Stimulated activated naive CD8-positive, alpha-beta T cell treated with anti-CD3 and anti-CD28 coated beads, Interleukin-15, Interleukin-2, amounts not matched to agents 100 ng/mL and 50 ng/mL, for 24 hours (primary cell): ENCODE measurements at regions not wholly inside any gene's neighbourhood (a gene's known extent, or its start where the extent isn't known, plus 50 kb on each side); places are given as distances from the start of the nearest gene placed in this dataset.

ENCODE experiments used
- H3K27ac Mint-ChIP-seq: one replicate; pipeline ENCODE4 v1.8.0; 2021; ENCODE audit warnings: mild to moderate bottlenecking, mixed read lengths
- H3K27me3 Mint-ChIP-seq: one replicate; pipeline ENCODE4 v1.8.0; 2021; ENCODE audit warnings: mixed read lengths
- H3K36me3 Mint-ChIP-seq: one replicate; pipeline ENCODE4 v1.8.0; 2021; ENCODE audit warnings: low read depth, mixed read lengths
- H3K4me1 Mint-ChIP-seq: one replicate; pipeline ENCODE4 v1.8.0; 2021; ENCODE audit warnings: low read depth, mixed read lengths
- H3K4me3 Mint-ChIP-seq: one replicate; pipeline ENCODE4 v1.8.0; 2021; ENCODE audit warnings: mild to moderate bottlenecking, mixed read lengths
- H3K9me3 Mint-ChIP-seq: one replicate; pipeline ENCODE4 v1.8.0; 2021; ENCODE audit warnings: mixed read lengths

- Mint-ChIP-seq H3K4me3 (no peak overlapping the region), H3K4me1 (no peaks in the 10 kb centered on the region), H3K36me3 (no peaks in the 10 kb centered on the region), H3K27me3 (no peaks in the 10 kb centered on the region), H3K9me3 (no peaks in the 10 kb centered on the region), H3K27ac (no peak overlapping the region)
Observed at GRCh38 chr20:11338496-11339306, 579.0 kb upstream of the BTBD3 start.

DNA sequence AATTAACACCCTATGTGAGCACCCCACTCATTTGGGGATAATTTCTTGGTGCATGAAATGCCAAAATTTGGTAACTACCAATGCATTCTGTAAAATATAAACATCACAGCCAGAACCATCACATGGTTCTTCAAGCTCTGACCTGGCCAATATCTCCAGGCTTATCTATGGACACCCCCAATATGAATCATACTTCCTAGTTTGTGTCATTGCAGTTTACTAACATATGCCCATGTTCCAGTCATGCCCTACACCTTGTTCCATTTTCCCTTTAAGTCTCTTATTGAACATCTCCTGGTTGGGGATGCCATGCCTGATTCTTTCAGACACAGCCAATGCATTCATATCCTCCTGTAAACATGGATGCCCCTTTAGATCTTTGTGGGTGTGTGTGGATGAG is 572.8 kb upstream of the BTBD3 start:
- no peaks in the 10 kb centered on the region for H3K4me1 Mint-ChIP-seq
- peaks cover 4% of the 10 kb centered on the region for H3K9me3 Mint-ChIP-seq
- no peak overlapping the region for H3K27ac Mint-ChIP-seq
- no peaks in the 10 kb centered on the region for H3K36me3 Mint-ChIP-seq
- H3K4me3 Mint-ChIP-seq = no peak overlapping the region
- H3K27me3 Mint-ChIP-seq = no peaks in the 10 kb centered on the region

- Mint-ChIP-seq H3K27me3 (no peaks in the 10 kb centered on the region), H3K4me3 (no peak overlapping the region), H3K36me3 (no peaks in the 10 kb centered on the region), H3K27ac (no peak overlapping the region), H3K4me1 (no peaks in the 10 kb centered on the region), H3K9me3 (peaks cover 4% of the 10 kb centered on the region)
Observed at GRCh38 chr20:11347738-11348137, 570.0 kb upstream of the BTBD3 start.

DNA sequence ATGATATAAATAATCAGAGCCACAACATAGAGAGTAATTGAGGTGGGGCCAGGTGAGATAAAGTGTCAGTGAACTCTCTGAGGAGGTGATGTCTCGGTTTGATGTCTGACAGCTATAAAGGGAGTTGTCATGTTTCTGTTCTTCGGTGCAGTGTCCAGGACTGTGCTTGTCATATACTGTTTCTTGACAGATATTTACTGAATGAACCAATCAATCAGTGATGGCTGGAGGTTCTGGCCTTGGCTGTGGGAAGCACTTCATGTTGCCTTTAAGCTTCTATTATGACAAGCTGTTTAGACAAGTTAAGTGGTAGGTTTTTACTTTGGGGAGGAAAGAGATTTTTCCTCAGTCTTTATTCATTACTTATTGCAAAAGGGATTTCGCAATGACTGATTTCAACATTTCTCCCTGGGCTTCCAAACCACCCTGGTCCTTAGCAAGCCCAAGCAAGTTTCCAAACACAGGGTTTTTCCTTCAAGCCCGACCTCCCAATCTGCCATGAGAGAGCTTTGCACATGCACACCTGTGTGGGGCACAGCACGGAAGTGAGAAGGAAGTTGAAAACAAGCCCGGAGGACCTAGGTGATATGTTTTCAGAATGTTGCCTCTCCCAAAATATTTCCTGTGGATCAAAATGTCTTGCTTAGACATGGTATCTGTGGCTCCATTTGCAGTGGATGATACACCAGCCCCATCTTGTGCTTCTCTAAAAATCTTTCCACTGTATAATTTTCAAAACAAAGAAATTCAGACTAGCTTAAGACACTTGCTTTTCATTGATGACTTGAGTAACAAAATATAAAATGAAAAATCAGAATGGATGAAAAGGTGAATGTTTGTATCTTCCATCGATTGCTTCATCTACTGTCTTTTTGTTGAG is 567.3 kb upstream of the BTBD3 start:
- Mint-ChIP-seq H3K36me3 (no peaks in the 10 kb centered on the region), H3K9me3 (peaks cover 4% of the 10 kb centered on the region), H3K27me3 (no peaks in the 10 kb centered on the region), H3K4me3 (no peak overlapping the region), H3K4me1 (no peaks in the 10 kb centered on the region), H3K27ac (no peak overlapping the region)

DNA sequence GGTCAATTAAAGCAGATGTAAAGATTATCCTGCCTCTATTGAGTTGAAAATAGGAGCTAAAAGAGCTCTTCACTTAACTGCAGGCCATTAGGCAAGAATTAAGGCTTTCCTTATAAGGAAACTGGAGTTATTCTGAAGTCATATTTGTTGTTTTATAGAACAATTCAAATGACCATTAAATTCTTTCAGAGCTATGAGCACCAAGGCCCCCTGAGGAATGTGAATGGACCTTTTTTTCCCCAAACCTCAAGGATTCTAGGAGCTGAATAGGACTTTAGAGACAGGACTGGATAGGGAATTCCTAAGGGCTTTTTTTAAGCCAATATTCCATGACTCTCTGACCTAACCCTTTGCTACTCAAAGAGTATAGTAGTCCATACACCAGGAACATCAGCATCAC is 565.7 kb upstream of the BTBD3 start:
- H3K4me3 Mint-ChIP-seq = no peak overlapping the region
- H3K27me3 Mint-ChIP-seq = no peaks in the 10 kb centered on the region
- H3K27ac Mint-ChIP-seq = no peak overlapping the region
- no peaks in the 10 kb centered on the region for H3K36me3 Mint-ChIP-seq
- H3K4me1 Mint-ChIP-seq = no peaks in the 10 kb centered on the region
- H3K9me3 Mint-ChIP-seq = peaks cover 4% of the 10 kb centered on the region

GRCh38 chr20:11354846-11355245 is 562.8 kb upstream of the BTBD3 start:
- Mint-ChIP-seq H3K36me3 (no peaks in the 10 kb centered on the region), H3K4me1 (no peaks in the 10 kb centered on the region)

DNA sequence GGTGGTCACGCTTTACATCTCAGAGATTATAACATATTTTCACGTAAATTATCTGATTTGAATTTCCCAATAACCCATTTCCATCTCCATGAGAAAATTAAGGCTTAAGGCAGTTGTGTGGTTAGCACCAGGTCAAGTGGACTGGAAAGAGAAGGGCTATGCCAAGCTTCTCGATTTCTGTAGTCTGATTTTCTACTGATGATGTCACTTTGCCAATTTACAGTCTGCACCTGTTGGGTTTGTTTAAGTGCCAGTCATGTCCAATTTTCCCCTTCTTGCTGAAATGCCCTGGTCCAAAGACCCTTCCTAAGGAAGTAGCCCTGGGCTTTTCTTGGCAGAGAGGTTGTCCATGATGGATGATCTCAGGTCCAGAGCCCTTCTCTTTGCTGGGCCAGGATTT is 562.3 kb upstream of the BTBD3 start:
- Mint-ChIP-seq H3K9me3 (no peaks in the 10 kb centered on the region), H3K27me3 (no peaks in the 10 kb centered on the region), H3K4me3 (no peak overlapping the region), H3K36me3 (no peaks in the 10 kb centered on the region), H3K27ac (no peak overlapping the region), H3K4me1 (no peaks in the 10 kb centered on the region)

More at GRCh38 chr20:11354846-11355245, 562.8 kb upstream of the BTBD3 start:
- Mint-ChIP-seq H3K9me3 (no peaks in the 10 kb centered on the region), H3K27me3 (no peaks in the 10 kb centered on the region), H3K4me3 (no peak overlapping the region), H3K27ac (no peak overlapping the region)

- Mint-ChIP-seq H3K36me3 (no peaks in the 10 kb centered on the region), H3K9me3 (no peaks in the 10 kb centered on the region), H3K27ac (no peak overlapping the region), H3K4me1 (no peaks in the 10 kb centered on the region), H3K27me3 (no peaks in the 10 kb centered on the region), H3K4me3 (no peak overlapping the region)
Observed at GRCh38 chr20:11356061-11356460, 561.6 kb upstream of the BTBD3 start.

DNA sequence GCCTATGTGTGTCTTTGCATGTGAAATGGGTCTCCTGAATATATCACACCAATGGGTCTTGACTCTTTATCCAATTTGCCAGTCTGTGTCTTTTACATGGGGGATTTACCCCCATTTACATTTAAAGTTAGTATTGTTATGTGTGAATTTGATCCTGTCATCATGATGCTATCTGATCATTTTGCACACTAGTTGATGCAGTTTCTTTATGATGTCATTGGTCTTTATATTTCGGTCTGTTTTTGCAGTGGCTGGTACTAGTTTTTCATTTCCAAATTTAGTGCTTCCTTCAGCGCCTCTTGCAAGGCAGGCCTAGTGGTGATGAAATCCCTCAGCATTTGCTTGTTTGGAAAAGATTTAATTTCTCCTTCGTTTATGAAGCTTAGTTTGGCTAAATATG is 555.2 kb upstream of the BTBD3 start:
- no peaks in the 10 kb centered on the region for H3K27me3 Mint-ChIP-seq
- no peak overlapping the region for H3K27ac Mint-ChIP-seq
- no peak overlapping the region for H3K4me3 Mint-ChIP-seq
- H3K36me3 Mint-ChIP-seq = no peaks in the 10 kb centered on the region
- H3K9me3 Mint-ChIP-seq = peaks cover 17% of the 10 kb centered on the region
- no peaks in the 10 kb centered on the region for H3K4me1 Mint-ChIP-seq

DNA sequence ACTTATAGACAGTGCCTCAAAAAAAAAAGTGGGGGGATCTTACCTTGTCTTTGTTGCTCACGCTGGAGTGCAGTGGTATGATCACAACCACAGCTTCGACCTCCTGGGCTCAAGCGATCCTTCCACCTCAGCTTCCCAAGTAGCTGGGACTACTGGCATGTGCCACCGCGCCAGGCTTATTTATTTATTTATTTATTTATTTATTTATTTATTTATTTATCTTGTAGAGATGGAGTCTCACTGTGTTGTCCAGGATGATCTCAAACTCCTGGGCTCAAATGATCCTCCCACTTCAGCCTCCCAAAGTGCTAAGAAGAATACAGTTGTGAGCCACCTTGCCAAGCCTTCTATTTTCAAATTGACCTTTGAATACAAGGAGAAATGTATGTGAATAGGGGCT is 553.0 kb upstream of the BTBD3 start:
- Mint-ChIP-seq H3K27me3 (no peaks in the 10 kb centered on the region), H3K27ac (no peak overlapping the region), H3K36me3 (no peaks in the 10 kb centered on the region), H3K4me3 (no peak overlapping the region), H3K4me1 (no peaks in the 10 kb centered on the region), H3K9me3 (peaks cover 21% of the 10 kb centered on the region)

DNA sequence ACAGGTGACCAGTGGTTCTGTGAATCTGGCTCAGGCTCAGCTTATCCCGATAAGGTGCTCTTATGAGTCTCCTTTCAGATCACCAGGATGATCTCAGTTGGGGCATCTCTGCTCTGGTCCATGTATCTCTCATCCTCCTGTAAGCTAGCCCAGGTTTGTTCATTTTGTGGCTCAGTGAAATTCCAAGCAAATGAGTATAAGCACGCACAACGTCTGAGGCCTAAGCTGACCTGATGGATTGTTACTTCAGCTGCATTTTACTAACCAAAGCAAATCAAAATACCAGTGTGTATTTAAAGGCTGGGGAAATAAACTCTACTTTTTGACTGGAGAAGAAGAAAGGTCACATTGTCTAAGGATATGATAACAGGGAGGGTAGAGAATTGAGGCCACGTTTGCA is 551.0 kb upstream of the BTBD3 start:
- no peak overlapping the region for H3K4me3 Mint-ChIP-seq
- no peak overlapping the region for H3K27ac Mint-ChIP-seq
- no peaks in the 10 kb centered on the region for H3K36me3 Mint-ChIP-seq
- H3K9me3 Mint-ChIP-seq = peaks cover 17% of the 10 kb centered on the region
- no peaks in the 10 kb centered on the region for H3K4me1 Mint-ChIP-seq
- no peaks in the 10 kb centered on the region for H3K27me3 Mint-ChIP-seq

- H3K4me3 Mint-ChIP-seq = no peak overlapping the region
- no peaks in the 10 kb centered on the region for H3K4me1 Mint-ChIP-seq
- no peaks in the 10 kb centered on the region for H3K36me3 Mint-ChIP-seq
- H3K9me3 Mint-ChIP-seq = peaks cover 9% of the 10 kb centered on the region
- H3K27ac Mint-ChIP-seq = no peak overlapping the region
- no peaks in the 10 kb centered on the region for H3K27me3 Mint-ChIP-seq
Observed at GRCh38 chr20:11368499-11368898, 549.2 kb upstream of the BTBD3 start.

GRCh38 chr20:11368965-11369711 is 548.6 kb upstream of the BTBD3 start:
- Mint-ChIP-seq H3K27ac (no peak overlapping the region), H3K36me3 (no peaks in the 10 kb centered on the region), H3K4me3 (no peak overlapping the region), H3K4me1 (no peaks in the 10 kb centered on the region), H3K27me3 (no peaks in the 10 kb centered on the region), H3K9me3 (peaks cover 4% of the 10 kb centered on the region)

GRCh38 chr20:11371831-11372230 is 545.9 kb upstream of the BTBD3 start:
- Mint-ChIP-seq H3K27ac (no peak overlapping the region), H3K36me3 (no peaks in the 10 kb centered on the region), H3K4me1 (no peaks in the 10 kb centered on the region), H3K27me3 (no peaks in the 10 kb centered on the region), H3K9me3 (peaks cover 4% of the 10 kb centered on the region), H3K4me3 (no peak overlapping the region)
